Eye (tissue), 1 donor: ENCODE measurements at regions not wholly inside any gene's neighbourhood (a gene's known extent, or its start where the extent isn't known, plus 50 kb on each side); places are given as distances from the start of the nearest gene placed in this dataset.
"Not testable (repeated sequence)": the region's sequence is repeated elsewhere in the genome, so short reads cannot be mapped to it uniquely, and the experiment has no call there.

ENCODE experiments used
- DNase-seq: peaks from one replicate; pipeline ENCODE4 v3.0.0-alpha.2; 2015

- DNase-seq = no peak
These were observed 85.2 kb upstream of the TRABD2B start for GRCh38 chr1:48082271-48082962.

DNA sequence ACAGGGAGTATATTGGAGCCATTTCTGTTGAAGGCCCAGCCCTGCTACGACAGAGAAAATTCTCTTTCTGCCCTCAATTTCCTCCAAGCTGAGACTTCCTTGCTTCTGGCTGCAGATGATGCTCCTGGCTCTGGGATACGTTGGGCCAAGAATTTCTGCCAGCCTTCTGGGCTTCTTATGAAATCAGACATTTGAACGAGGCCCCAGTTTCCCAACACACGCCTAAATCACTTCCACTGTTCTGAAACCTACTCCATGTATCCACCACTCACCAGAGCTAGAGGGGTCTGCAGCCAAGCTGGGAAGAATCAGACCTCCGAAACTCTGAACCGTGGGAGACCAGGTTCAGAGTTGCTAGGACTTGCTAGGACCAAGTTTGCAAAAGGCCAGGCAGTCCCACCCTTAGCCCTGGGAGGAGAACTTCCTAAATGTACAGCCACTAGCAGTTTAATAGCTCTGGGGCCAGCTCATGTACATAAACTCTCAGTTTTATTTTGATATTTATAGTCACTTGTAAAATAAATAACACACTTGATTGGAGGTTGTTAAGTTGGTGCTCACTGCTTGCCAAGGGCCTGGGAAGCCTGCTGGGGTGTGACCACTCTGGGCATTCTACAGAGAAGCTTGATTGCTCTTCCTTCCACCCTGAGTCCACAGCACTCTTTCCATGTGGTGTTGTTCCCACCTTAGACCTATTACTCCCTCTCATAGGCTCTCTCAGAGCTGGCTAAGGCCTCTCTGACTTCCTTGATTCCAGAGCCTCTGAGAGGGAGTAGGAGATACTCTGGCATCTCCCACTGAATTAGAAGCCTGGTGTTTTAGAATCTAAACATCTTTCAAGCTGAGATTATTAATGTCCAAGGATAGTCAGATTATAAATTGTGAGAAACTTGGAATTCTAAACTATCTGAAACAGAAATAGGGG, 83.4 kb upstream of the TRABD2B start:
- no peak for DNase-seq

- no peak for DNase-seq
These were observed 81.9 kb upstream of the TRABD2B start for GRCh38 chr1:48079096-48079495.

- no peak for DNase-seq
These were observed 80.6 kb upstream of the TRABD2B start for GRCh38 chr1:48077795-48078222.

- no peak for DNase-seq
These were observed 78.8 kb upstream of the TRABD2B start for GRCh38 chr1:48076017-48076416.

- DNase-seq = no peak
These were observed 76.8 kb upstream of the TRABD2B start for GRCh38 chr1:48073798-48074530.

DNA sequence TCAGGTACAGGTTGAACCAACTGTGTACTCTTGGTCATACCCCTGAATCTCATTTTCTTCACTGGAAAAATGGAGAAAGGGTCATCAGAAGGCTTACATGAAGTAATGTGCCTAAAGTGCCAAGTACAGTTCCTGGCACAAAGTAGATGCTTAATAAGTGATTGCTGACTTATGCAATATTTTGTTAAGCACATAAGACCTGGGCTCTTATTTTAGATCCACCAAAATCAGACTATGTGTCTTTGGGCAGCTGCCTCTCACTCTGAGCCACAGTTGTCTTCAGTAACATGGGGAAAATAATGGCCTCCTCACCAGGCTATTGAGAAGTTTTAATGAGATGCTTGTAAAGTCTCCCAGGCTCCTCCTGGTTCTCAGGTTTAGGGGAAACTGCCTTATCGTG, 74.3 kb upstream of the TRABD2B start:
- DNase-seq = no peak

DNA sequence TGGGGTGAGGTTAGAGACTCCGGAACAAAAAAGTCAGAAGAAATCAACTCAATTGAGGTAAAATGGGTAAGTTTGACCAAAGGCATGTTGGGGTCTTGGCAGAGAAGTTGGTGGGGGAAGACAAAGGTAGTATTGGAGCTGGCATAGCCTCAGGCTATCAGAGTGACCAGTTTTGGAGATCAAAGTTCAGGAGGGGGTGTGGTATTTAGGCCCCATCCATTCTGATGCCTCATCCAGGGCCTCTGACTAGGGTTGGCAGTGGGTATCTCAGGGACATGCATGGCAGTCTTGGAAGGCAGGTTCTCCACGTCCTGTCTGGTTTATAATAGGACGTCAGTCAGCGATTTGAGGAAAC, 73.2 kb upstream of the TRABD2B start:
- no peak for DNase-seq

GRCh38 chr1:48069662-48070395, 72.6 kb upstream of the TRABD2B start:
- no peak for DNase-seq

GRCh38 chr1:48068206-48068605, 71.0 kb upstream of the TRABD2B start:
- no peak for DNase-seq

DNA sequence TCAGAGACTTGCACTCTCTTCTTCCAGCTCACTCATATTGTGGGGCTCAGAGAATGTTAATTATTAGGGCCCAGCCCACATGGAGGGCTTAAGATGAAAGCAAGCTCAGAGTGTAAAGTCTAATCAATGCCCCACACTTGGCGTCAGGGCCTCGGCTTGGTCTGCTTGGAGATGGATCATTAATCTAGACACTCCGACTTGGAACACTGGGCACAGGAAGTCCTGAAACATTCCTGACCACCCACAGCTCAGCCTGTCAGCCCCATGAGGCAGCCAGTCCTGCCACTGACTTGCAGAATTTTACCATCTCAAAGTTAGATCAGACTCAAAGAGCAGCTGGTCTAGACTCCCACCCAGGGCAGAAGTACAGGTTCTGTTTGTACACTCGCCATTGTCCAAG, 69.8 kb upstream of the TRABD2B start:
- no peak for DNase-seq

- not testable (repeated sequence) for DNase-seq
These were observed 67.5 kb upstream of the TRABD2B start for GRCh38 chr1:48064693-48065092.

DNA sequence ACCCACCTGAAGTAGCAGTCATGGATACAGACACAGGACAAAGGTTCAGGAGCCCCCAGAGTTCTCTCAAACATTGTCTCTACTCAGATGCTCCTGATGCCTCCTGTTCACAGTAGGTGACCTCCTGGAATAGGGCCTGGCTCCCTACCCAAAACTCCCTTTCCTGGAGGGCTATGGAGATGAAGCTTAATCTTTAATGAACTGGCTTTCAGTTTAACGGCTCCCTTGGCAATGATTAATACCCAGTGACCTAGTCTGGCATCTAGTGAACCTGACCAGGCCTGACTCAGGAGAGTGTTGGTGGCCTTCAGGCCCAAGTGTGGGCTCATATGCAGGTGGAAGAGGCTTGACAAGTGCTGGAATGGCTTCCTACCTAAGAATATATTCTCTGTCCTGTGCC, 65.2 kb upstream of the TRABD2B start:
- no peak for DNase-seq

DNA sequence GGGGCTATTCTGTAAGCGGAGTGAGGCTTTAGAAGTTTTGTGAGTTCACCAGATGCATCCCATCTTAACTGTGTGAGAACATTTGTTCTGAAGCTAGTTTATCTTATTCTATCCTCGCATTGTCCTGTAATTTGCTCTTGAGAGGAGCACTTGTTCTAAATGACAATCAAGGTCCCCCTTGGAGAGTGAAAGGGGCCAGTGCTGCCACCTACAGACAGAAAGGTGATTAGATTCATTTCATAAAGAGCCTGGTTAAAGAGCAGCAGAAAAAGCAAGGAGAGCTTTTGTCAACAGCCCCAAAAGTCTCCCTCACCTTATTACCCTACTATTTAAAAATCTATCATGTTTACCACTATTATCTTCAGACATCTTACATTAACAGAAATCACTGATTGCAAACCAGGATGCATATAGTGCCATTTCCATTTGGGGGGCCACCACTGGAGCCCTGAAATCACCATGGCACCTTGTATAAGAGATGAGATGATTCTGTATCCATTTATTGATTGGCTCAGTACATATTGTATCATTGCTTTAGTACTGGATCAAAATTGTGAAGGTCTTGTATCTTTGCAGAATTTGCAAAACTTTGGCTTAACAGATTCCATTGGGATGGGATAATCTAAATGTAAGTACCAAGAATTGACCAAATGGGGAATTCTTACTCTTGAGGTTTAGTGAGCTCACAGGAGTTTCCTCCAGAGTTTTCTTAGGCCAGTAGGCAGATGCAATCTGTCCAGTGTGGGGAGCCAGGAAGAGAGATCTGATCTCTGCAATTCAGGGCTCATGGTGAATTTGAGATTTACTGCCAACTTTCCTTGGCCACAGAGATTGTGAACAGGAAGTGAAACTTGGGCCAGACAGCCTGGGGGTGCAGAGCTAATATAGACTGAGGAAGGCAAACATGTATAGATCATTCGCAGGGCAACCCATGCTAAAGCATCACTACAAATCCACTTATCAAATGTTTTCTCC, 64.3 kb upstream of the TRABD2B start:
- DNase-seq = peak; percentile 91

- no peak for DNase-seq
These were observed 62.1 kb upstream of the TRABD2B start for GRCh38 chr1:48059289-48059688.

- DNase-seq = no peak
These were observed 61.2 kb upstream of the TRABD2B start for GRCh38 chr1:48058135-48059025.

DNA sequence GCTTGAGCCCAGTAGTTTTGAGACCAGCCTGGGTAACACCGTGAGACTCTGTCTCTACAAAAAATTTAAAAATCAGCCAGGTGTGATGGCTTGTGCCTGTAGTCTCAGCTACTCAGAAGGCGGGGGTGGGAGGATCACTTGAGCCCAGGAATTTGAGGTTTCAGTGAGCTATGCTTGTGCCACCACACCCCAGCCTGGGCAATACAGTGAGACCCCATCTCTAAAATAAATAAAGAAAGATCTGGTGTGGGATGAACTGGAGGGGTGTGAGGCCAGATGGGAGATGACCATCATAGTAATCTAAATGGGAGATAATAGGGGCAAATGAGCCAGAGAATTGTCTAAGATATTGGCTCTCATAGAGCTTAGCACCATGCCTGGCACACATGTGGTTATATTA, 60.1 kb upstream of the TRABD2B start:
- no peak for DNase-seq

DNA sequence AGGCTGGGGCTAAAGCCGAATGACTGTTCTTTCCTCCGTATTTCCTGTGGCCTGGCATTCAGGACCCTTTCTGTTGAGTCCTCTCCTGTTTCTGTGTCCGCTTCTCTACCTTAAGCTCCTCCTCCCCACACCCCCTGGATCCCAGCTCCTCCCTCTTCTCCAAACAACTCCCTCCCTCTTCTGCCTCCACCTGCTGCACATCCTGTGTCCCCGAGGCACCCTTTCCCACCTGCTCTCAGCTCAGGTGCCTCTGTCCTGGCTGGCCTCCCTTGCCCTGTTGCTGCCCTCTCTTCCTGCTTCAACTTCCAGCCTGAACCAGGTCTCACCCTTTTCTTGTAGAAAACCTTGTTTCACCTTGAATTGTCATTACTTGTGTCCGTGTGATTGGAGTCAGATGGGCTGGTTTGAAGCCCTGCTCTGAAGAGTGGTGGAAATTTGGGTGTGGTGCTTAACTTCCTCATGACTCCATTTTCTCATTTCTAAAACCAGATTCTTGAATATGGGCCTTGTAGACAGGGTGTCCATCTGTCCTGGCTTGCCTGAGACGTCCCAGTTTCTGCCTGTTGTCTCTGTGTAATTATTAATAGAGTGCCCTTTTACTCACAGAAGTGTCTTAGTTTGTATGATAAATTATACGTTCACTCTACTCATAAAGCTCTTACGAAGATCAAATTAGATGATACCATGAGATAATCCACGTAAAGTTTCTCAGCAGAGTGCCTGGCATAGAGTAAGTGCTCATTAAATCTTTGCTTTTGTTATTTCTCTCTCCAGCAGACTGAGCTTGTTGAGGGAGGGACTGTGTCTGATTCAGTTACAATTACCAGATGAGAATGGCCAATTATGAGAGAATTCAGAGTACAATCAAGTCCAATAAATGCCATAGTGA, 58.9 kb upstream of the TRABD2B start:
- no peak for DNase-seq

- DNase-seq = no peak
These were observed 57.0 kb upstream of the TRABD2B start for GRCh38 chr1:48054232-48054631.

- DNase-seq = no peak
These were observed 55.7 kb upstream of the TRABD2B start for GRCh38 chr1:48052923-48053291.
